B cell (primary cell): ENCODE measurements at regions not wholly inside any gene's neighbourhood (a gene's known extent, or its start where the extent isn't known, plus 50 kb on each side); places are given as distances from the start of the nearest gene placed in this dataset.

Source experiments
- ATAC-seq: fragments of 200-7000 bp; cut with Tn5 transposase; one replicate; pipeline ENCODE4 v1.10.0; 2021; ENCODE audit warnings: low read depth, mild to moderate bottlenecking, moderate number of reproducible peaks, moderate library complexity
- CTCF ChIA-PET: fragments of 350-600 bp; sonication (Branson Sonifier 250); formaldehyde crosslinking; loops from one replicate; lab custom pipeline; 2021; ENCODE audit warnings: antibody characterized with exemption, inconsistent platforms; lab: Charles Lee
- POLR2A ChIA-PET: fragments of 350-600 bp; sonication (Branson Sonifier 250); formaldehyde crosslinking; loops from one replicate; lab custom pipeline; 2021; ENCODE audit warnings: antibody characterized with exemption; lab: Charles Lee
- DNase-seq: peaks from one replicate; pipeline ENCODE4 v3.0.0; 2013
- H2AFZ ChIP-seq: 2 replicates; pipeline ENCODE4 v1.6.1; 2012; ENCODE audit warnings: mild to moderate bottlenecking, low read depth, low read length; ENCODE audit not compliant: insufficient read depth, poor library complexity, severe bottlenecking
- H3K27ac ChIP-seq, 2 donors: 1 replicate in 1 of 2; 2 replicates in 1 of 2; pipeline ENCODE4 v1.5.1; 2012 to 2013; ENCODE audit warnings: low read length in 2 of 2, mild to moderate bottlenecking in 2 of 2, moderate library complexity in 1 of 2
- H3K27me3 ChIP-seq, 4 experiments: fragments of 200-600 bp in 1 of 4; sonication (generic) in 1 of 4; replicated peaks in 1 of 4; 1 replicate in 2 of 4; 2 replicates in 2 of 4; pipeline versions ENCODE4 v1.6.1 to v1.7.0; 2013 to 2016; ENCODE audit warnings: low read length in 3 of 4, mild to moderate bottlenecking in 2 of 4, mixed read lengths in 1 of 4, moderate library complexity in 1 of 4; ENCODE audit not compliant: insufficient read depth in 4 of 4, control insufficient read depth in 3 of 4; ENCODE audit errors: control extremely low read depth in 1 of 4
- H3K36me3 ChIP-seq, 2 experiments: replicated peaks in 1 of 2; 1 replicate in 1 of 2; 2 replicates in 1 of 2; pipeline versions ENCODE4 v1.6.1 to v1.7.1; 2013; ENCODE audit warnings: low read length in 1 of 2; ENCODE audit not compliant: insufficient read depth in 2 of 2, control insufficient read depth in 1 of 2; ENCODE audit errors: control extremely low read depth in 1 of 2, extremely low read depth in 1 of 2
- H3K4me1 ChIP-seq, 2 donors: fragments of 200-600 bp in 1 of 2; sonication (generic) in 1 of 2; 1 replicate in 1 of 2; 2 replicates in 1 of 2; pipeline versions ENCODE4 v1.5.1 to v1.6.1; 2013 to 2017; ENCODE audit warnings: low read length in 2 of 2; ENCODE audit not compliant: control insufficient read depth in 2 of 2, insufficient read depth in 2 of 2
- H3K4me2 ChIP-seq: replicated peaks from 2 replicates; pipeline ENCODE3; 2012; ENCODE audit warnings: mild to moderate bottlenecking, low read depth, low read length; ENCODE audit not compliant: poor library complexity, severe bottlenecking
- H3K4me3 ChIP-seq, 5 experiments: fragments of 200-600 bp in 1 of 5; sonication (generic) in 1 of 5; 1 replicate in 3 of 5; 2 replicates in 2 of 5; pipeline versions ENCODE4 v1.5.1 to v1.7.0; 2011 to 2016; ENCODE audit warnings: low read length in 4 of 5, mild to moderate bottlenecking in 4 of 5, low read depth in 2 of 5, control low read depth in 1 of 5, moderate library complexity in 1 of 5; ENCODE audit not compliant: insufficient read depth in 1 of 5; ENCODE audit errors: control extremely low read depth in 1 of 5, extremely low read depth in 1 of 5
- H3K79me2 ChIP-seq: fragments of 200-600 bp; sonication (generic); one replicate; pipeline ENCODE4 v1.6.0; 2016; ENCODE audit warnings: low read length; ENCODE audit not compliant: control insufficient read depth, insufficient read depth
- H3K9ac ChIP-seq: fragments of 200-600 bp; sonication (generic); 2 replicates; pipeline ENCODE4 v1.6.1; 2017; ENCODE audit warnings: mild to moderate bottlenecking, low read length, moderate library complexity
- H3K9me3 ChIP-seq, 3 donors: one replicate each; pipeline versions ENCODE4 v1.6.1 to v1.7.1; 2013; ENCODE audit warnings: low read length in 2 of 3; ENCODE audit not compliant: control insufficient read depth in 2 of 3, insufficient read depth in 1 of 3; ENCODE audit errors: control extremely low read depth in 1 of 3
- H4K20me1 ChIP-seq: 2 replicates; pipeline ENCODE4 v1.6.0; 2012; ENCODE audit warnings: mild to moderate bottlenecking, low read length; ENCODE audit not compliant: insufficient read depth, control insufficient read depth, poor library complexity, severe bottlenecking
- H3K27ac Mint-ChIP-seq: one replicate; pipeline ENCODE4 v1.8.0; 2021; ENCODE audit warnings: mixed read lengths
- H3K27me3 Mint-ChIP-seq: one replicate; pipeline ENCODE4 v1.8.0; 2021; ENCODE audit warnings: mixed read lengths
- H3K4me1 Mint-ChIP-seq: one replicate; pipeline ENCODE4 v1.8.0; 2021; ENCODE audit warnings: mixed read lengths
- H3K4me3 Mint-ChIP-seq: one replicate; pipeline ENCODE4 v1.8.0; 2021; ENCODE audit warnings: mixed read lengths
- H3K9me3 Mint-ChIP-seq: one replicate; pipeline ENCODE4 v1.8.0; 2022; ENCODE audit warnings: mixed read lengths; ENCODE audit not compliant: insufficient read depth
- CTCF ChIP-seq: fragments of 200-600 bp; IDR thresholded peaks from one replicate; pipeline ENCODE4 v1.8.0; 2022; ENCODE audit warnings: antibody characterized with exemption, mild to moderate bottlenecking
- EZH2 ChIP-seq: IDR thresholded peaks from 2 replicates; pipeline ENCODE4 v1.6.1; 2012; ENCODE audit warnings: borderline replicate concordance, low read depth, mild to moderate bottlenecking, moderate library complexity, low read length; ENCODE audit not compliant: insufficient read depth, poor library complexity, severe bottlenecking
- WGBS: methylation state at CpG from one replicate; pipeline ENCODE4 v1.1.5; 2013; ENCODE audit warnings: missing lambda C conversion rate; ENCODE audit not compliant: insufficient coverage; 5-methylcytosine and 5-hydroxymethylcytosine counted together
- intact Hi-C: fragments of 100-400 bp; cut with micrococcal nuclease; formaldehyde crosslinking; loops from one replicate; pipeline ENCODE4 v1.10.0; 2022

DNA sequence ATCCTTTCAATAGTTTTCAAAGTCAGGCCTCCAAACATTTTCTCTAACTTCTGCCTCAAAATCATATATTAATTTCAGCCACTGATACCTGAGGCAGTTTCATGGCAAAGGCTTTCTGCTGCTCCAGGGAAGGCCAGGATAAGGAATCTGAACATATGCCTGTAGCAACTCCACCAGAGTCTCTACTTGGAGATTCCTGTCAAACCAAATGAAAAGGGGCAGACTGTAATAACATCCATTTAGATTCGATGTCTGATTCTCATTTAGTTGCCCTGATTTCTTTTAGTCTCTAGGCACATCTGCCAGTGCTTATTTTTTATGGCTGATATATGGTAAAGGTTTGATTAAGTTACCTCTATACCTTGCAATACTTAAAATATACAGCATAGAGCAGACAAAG, 109.6 kb upstream of the ZNF385D start:
- Histone ChIP-seq H3K9me3 (no peaks in the 10 kb centered on the region), H4K20me1 (no peaks in the 10 kb centered on the region), H3K4me3 (no peak overlapping the region), H3K9ac (no peak overlapping the region), H3K27ac (no peak overlapping the region), H3K27me3 (no peaks in the 10 kb centered on the region), H3K4me1 (no peaks in the 10 kb centered on the region), H3K4me2 (no peak overlapping the region), H3K79me2 (no peaks in the 10 kb centered on the region), H2AFZ (no peak overlapping the region), H3K36me3 (no peaks in the 10 kb centered on the region)
- no peaks in the 10 kb centered on the region for H3K4me1 Mint-ChIP-seq
- ATAC-seq (no peak), DNase-seq (no peak)
- no peaks in the 10 kb centered on the region for H3K27me3 Mint-ChIP-seq
- intact Hi-C loops: no loop called here
- ChIA-PET POLR2A (no interaction called here), CTCF (no interaction called here)
- no peak overlapping the region for H3K4me3 Mint-ChIP-seq
- no peak for TF ChIP-seq EZH2
- TF ChIP-seq CTCF: no peak
- H3K9me3 Mint-ChIP-seq: no peaks in the 10 kb centered on the region
- no CpG with 5 or more reads among the region's 1 CpG for WGBS
- no peak overlapping the region for H3K27ac Mint-ChIP-seq

DNA sequence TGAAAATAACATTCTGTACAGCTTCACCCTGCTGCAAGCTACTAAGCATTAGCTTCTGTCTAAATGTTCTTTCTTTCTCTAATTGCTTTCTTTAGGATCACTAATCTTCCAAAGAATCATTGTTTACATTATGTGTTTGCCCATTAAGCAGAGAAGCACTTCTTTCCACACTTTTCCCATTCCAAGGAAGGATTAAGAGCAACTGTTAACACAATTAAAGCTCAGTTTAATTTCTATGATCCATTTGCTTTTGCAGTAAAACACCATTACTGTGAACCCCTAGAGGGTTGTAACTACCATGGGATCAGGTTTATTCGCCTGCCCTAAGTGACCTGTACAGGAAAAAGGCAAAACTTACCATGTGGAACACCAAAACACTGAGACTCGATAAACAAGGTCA, 125.8 kb upstream of the ZNF385D start:
- Histone ChIP-seq H3K4me2 (no peak overlapping the region), H3K27ac (no peak overlapping the region), H3K36me3 (no peaks in the 10 kb centered on the region), H3K79me2 (no peaks in the 10 kb centered on the region), H3K9me3 (no peaks in the 10 kb centered on the region), H3K4me3 (no peak overlapping the region), H3K4me1 (no peaks in the 10 kb centered on the region), H2AFZ (no peak overlapping the region), H4K20me1 (no peaks in the 10 kb centered on the region), H3K27me3 (no peaks in the 10 kb centered on the region), H3K9ac (no peak overlapping the region)
- no peak overlapping the region for H3K4me3 Mint-ChIP-seq
- no peak for DNase-seq
- ChIA-PET POLR2A (no interaction called here), CTCF (no interaction called here)
- H3K4me1 Mint-ChIP-seq: no peaks in the 10 kb centered on the region
- TF ChIP-seq CTCF (no peak), EZH2 (no peak)
- peaks cover 2% of the 10 kb centered on the region for H3K9me3 Mint-ChIP-seq
- WGBS: 91% methylated on average over 1 of the region's 2 CpGs
- intact Hi-C loops: no loop called here
- H3K27me3 Mint-ChIP-seq: no peaks in the 10 kb centered on the region
- no peak for ATAC-seq
- H3K27ac Mint-ChIP-seq: no peak overlapping the region
